RWPE2 (cell line): ENCODE measurements at regions not wholly inside any gene's neighbourhood (a gene's known extent, or its start where the extent isn't known, plus 50 kb on each side); places are given as distances from the start of the nearest gene placed in this dataset.

Source experiments
- ATAC-seq: fragments of 200-7000 bp; cut with Tn5 transposase; 3 replicates; pipeline ENCODE4 v1.9.1; 2021; ENCODE audit warnings: low read depth
- DNase-seq: peaks from one replicate; pipeline ENCODE4 v3.0.0-alpha.2; 2020; ENCODE audit warnings: low spot score
- H3K27ac ChIP-seq: fragments of 450-650 bp; 2 replicates; pipeline ENCODE4 v1.5.1; 2017; ENCODE audit warnings: mild to moderate bottlenecking; ENCODE audit not compliant: poor library complexity, severe bottlenecking
- H3K27me3 ChIP-seq: fragments of 250-450 bp; sonication (Bioruptor Pico); 2 replicates; pipeline ENCODE4 v1.5.1; 2021; ENCODE audit warnings: mild to moderate bottlenecking, moderate library complexity; ENCODE audit not compliant: insufficient read depth, poor library complexity, severe bottlenecking
- H3K36me3 ChIP-seq: fragments of 250-450 bp; sonication (Bioruptor Pico); 2 replicates; pipeline ENCODE4 v1.5.1; 2020; ENCODE audit warnings: low read depth, mild to moderate bottlenecking, moderate library complexity
- H3K4me1 ChIP-seq: fragments of 250-450 bp; sonication (Bioruptor Pico); 2 replicates; pipeline ENCODE4 v1.5.1; 2021; ENCODE audit warnings: mild to moderate bottlenecking, moderate library complexity; ENCODE audit not compliant: insufficient read depth, poor library complexity, severe bottlenecking
- H3K4me3 ChIP-seq: fragments of 250-450 bp; sonication (Bioruptor Pico); 2 replicates; pipeline ENCODE4 v1.5.1; 2021; ENCODE audit warnings: mild to moderate bottlenecking, moderate library complexity; ENCODE audit not compliant: severe bottlenecking
- H3K9me3 ChIP-seq: fragments of 250-450 bp; sonication (Bioruptor Pico); 2 replicates; pipeline ENCODE4 v1.5.1; 2021; ENCODE audit warnings: mild to moderate bottlenecking, moderate library complexity; ENCODE audit not compliant: severe bottlenecking
- TF ChIP-seq, protein P1 (sequence below): fragments of 450-650 bp; IDR thresholded peaks from one replicate; pipeline ENCODE4 v1.5.1; 2017; ENCODE audit warnings: mild to moderate bottlenecking, moderate library complexity; ENCODE audit not compliant: poor library complexity, severe bottlenecking

DNA sequence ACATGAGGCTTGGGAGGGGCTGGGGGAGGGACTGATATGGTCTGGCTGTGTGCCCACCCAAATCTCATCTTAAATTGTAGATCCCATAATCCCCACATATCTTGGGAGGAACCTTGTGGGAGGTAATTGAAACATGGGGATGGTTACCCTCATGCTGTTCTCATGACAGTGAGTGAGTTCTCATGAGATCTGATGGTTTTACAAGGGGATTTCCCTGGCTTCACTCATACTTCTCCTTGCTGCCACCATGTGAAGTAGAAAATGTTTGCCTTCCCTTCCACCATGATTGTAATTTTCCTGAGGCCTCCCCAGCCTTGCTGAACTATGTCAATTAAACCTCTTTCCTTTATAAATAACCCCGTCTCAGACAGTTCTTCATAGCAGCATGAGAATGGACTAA is 362.9 kb downstream of the PCNX1 start:
- no peaks in the 10 kb centered on the region for H3K27me3 ChIP-seq
- no peaks in the 10 kb centered on the region for H3K36me3 ChIP-seq
- DNase-seq = no peak
- ATAC-seq = no peak
- TF ChIP-seq, protein P1, sequence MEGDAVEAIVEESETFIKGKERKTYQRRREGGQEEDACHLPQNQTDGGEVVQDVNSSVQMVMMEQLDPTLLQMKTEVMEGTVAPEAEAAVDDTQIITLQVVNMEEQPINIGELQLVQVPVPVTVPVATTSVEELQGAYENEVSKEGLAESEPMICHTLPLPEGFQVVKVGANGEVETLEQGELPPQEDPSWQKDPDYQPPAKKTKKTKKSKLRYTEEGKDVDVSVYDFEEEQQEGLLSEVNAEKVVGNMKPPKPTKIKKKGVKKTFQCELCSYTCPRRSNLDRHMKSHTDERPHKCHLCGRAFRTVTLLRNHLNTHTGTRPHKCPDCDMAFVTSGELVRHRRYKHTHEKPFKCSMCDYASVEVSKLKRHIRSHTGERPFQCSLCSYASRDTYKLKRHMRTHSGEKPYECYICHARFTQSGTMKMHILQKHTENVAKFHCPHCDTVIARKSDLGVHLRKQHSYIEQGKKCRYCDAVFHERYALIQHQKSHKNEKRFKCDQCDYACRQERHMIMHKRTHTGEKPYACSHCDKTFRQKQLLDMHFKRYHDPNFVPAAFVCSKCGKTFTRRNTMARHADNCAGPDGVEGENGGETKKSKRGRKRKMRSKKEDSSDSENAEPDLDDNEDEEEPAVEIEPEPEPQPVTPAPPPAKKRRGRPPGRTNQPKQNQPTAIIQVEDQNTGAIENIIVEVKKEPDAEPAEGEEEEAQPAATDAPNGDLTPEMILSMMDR = no peak
- H3K4me3 ChIP-seq = no peak overlapping the region
- H3K4me1 ChIP-seq = peaks cover 9% of the 10 kb centered on the region
- H3K27ac ChIP-seq = no peak overlapping the region
- no peaks in the 10 kb centered on the region for H3K9me3 ChIP-seq

DNA sequence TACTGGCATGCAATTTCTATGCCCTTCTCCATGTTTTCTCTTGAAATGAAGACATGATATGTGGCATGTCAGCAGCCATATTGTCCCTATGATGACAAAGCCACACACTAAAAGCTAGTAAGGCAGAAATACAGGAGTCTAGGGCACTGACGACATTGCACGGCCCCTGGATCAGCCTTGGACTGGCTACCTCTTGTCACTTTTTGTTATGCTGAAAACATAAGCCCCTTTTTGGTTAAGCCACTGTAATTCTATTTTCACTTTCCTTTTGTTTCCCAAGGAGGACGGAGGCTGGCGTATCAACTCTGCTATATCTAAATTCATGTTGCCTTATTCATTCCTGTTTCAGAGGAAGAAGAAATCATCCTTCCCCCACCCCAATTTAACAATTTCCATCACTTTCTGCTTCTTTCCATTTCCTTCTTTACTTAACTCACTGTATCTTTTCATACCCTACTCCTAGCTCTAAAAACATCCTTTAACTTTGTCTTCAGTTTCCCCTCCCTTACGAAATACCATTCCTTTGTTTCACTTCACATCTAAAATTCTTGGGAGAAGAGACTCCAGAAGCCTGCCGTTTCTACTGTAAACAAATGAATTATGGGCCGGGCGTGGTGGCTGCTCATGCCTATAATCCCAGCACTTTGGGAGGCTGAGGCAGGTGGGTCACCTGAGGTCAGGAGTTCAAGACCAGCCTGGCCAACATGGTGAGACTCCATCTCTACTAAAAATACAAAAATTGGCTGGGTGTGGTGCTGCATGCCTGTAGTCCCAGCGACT is 364.1 kb downstream of the PCNX1 start:
- Histone ChIP-seq H3K27me3 (no peaks in the 10 kb centered on the region), H3K36me3 (no peaks in the 10 kb centered on the region), H3K27ac (no peak overlapping the region), H3K9me3 (no peaks in the 10 kb centered on the region), H3K4me3 (no peak overlapping the region), H3K4me1 (peaks cover 9% of the 10 kb centered on the region)
- TF ChIP-seq, protein P1 = no peak
- DNase-seq (no peak), ATAC-seq (no peak)

DNA sequence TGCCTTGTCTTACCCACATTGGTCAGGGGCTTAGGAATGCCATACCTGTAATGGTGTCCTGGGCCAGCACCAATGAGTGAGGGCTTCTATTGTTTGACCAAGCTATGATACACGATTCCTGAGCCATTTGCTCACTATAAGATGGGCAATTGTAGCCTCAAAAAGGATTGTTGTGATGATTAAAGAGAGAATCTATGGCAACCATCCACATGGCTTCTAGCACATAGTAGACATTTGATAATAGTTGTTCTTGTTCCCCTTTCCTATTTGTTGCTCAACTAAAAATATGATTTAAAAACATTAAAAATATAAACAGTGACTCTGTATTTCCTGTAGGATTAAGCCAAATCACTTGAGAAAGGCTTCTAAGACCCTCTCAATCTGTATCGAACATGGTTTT is 366.1 kb downstream of the PCNX1 start:
- H3K27me3 ChIP-seq = no peaks in the 10 kb centered on the region
- no peaks in the 10 kb centered on the region for H3K36me3 ChIP-seq
- H3K9me3 ChIP-seq = no peaks in the 10 kb centered on the region
- ATAC-seq (no peak), DNase-seq (no peak)
- no peaks in the 10 kb centered on the region for H3K4me1 ChIP-seq
- TF ChIP-seq, protein P1 = no peak
- H3K27ac ChIP-seq = no peak overlapping the region
- H3K4me3 ChIP-seq = no peak overlapping the region

GRCh38 chr14:71284048-71284447 is 376.8 kb downstream of the PCNX1 start:
- Histone ChIP-seq H3K27ac (no peak overlapping the region), H3K9me3 (no peaks in the 10 kb centered on the region), H3K4me1 (no peaks in the 10 kb centered on the region), H3K36me3 (no peaks in the 10 kb centered on the region), H3K4me3 (no peak overlapping the region), H3K27me3 (no peaks in the 10 kb centered on the region)
- TF ChIP-seq, protein P1 = no peak
- no peak for ATAC-seq
- DNase-seq = no peak

GRCh38 chr14:71286126-71286525 is 378.9 kb downstream of the PCNX1 start:
- no peak overlapping the region for H3K4me3 ChIP-seq
- no peak for DNase-seq
- no peak for ATAC-seq
- H3K9me3 ChIP-seq = no peaks in the 10 kb centered on the region
- H3K27ac ChIP-seq = no peak overlapping the region
- no peaks in the 10 kb centered on the region for H3K36me3 ChIP-seq
- peaks cover 6% of the 10 kb centered on the region for H3K4me1 ChIP-seq
- no peaks in the 10 kb centered on the region for H3K27me3 ChIP-seq
- TF ChIP-seq, protein P1 = no peak
